Large intestine (tissue), 3 donors: ENCODE measurements at regions not wholly inside any gene's neighbourhood (a gene's known extent, or its start where the extent isn't known, plus 50 kb on each side); places are given as distances from the start of the nearest gene placed in this dataset.

ENCODE experiments used
- DNase-seq, 2 donors: peaks; one replicate each; pipeline versions ENCODE4 v3.0.0 to v3.0.0-alpha.2; 2013
- H3K27ac ChIP-seq: one replicate; pipeline ENCODE4 v1.5.1; 2013; ENCODE audit warnings: low read length
- H3K27me3 ChIP-seq: 2 replicates; pipeline ENCODE4 v1.6.1; 2013; ENCODE audit warnings: low read length; ENCODE audit not compliant: control insufficient read depth, insufficient read depth
- H3K36me3 ChIP-seq: 2 replicates; pipeline ENCODE4 v1.6.1; 2013; ENCODE audit warnings: low read length; ENCODE audit not compliant: control insufficient read depth, insufficient read depth
- H3K4me1 ChIP-seq: one replicate; pipeline ENCODE4 v1.6.1; 2013; ENCODE audit warnings: low read length; ENCODE audit not compliant: control insufficient read depth, insufficient read depth
- H3K4me3 ChIP-seq: one replicate; pipeline ENCODE4 v1.5.1; 2013; ENCODE audit warnings: low read length
- H3K9me3 ChIP-seq: one replicate; pipeline ENCODE4 v1.6.1; 2013; ENCODE audit warnings: mild to moderate bottlenecking, low read depth, low read length, moderate library complexity; ENCODE audit not compliant: control insufficient read depth
- WGBS: methylation state at CpG from one replicate; pipeline ENCODE4 v1.1.5; 2013; ENCODE audit warnings: low lambda C conversion rate; ENCODE audit not compliant: insufficient coverage; 5-methylcytosine and 5-hydroxymethylcytosine counted together

GRCh38 chr2:198324071-198324470 is 519.7 kb downstream of the PLCL1 start:
- Histone ChIP-seq H3K36me3 (no peaks in the 10 kb centered on the region), H3K27me3 (no peaks in the 10 kb centered on the region)
- WGBS, result 100% methylated on average over 3 of the region's 4 CpGs

DNA sequence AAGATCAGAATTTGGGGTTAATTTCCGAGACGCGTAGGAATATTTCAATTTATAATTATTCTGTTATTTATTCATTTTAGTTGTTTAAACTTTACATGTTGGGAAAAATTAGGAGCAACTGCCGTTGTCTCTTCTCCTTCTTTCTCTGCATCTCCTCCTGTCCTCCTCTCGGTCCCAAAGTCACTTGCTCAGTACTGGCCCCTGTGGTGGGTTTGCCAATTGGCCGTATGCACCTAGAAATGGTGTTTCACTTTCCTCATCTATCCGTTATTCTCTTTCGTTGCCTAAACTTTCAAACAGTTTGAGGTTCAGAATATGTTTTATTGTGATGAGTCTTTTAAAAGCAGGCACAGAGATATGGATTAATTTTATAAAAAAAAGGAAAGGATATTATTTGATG is 517.9 kb downstream of the PLCL1 start:
- WGBS, result 72% methylated on average over 5 of the region's 8 CpGs

More at GRCh38 chr2:198324071-198324470, 519.7 kb downstream of the PLCL1 start:
- H3K4me1 ChIP-seq, result no peaks in the 10 kb centered on the region
- no peaks in the 10 kb centered on the region for H3K9me3 ChIP-seq
- no peak for DNase-seq
- no peak overlapping the region for H3K27ac ChIP-seq
- H3K4me3 ChIP-seq, result no peak overlapping the region

DNA sequence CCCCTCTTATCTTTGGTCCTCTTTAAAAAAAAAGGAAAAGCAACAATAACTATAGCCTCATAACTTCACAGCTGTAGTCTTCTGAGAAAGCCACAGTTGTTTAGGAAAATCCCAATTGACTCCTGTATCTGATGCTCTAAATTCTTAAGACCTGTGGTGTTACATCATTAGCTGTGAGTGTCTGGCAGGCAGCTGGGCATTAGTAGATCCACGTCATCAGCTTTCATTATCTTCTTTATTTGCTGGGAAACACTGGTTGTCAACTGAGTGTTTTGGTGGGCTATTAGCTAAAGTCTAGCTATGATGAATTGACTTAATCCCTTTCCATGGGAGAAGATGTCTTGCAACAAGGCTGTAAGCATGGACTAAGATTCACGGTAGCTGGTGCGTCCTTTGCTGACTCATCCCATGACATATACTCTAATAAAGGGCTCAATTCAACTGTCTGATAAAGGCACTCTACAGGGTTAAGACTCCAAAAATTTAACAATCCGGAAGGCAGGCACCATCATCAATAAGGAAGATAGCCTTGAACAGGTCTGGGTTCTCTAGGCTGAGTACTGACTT is 517.2 kb downstream of the PLCL1 start:
- H3K9me3 ChIP-seq, result no peaks in the 10 kb centered on the region
- DNase-seq, result no peak
- H3K4me1 ChIP-seq, result no peaks in the 10 kb centered on the region
- no CpG with 5 or more reads among the region's 4 CpGs for WGBS
- no peak overlapping the region for H3K4me3 ChIP-seq
- H3K27ac ChIP-seq, result no peak overlapping the region
- no peaks in the 10 kb centered on the region for H3K27me3 ChIP-seq
- no peaks in the 10 kb centered on the region for H3K36me3 ChIP-seq

More for the DNA sequence above, 517.9 kb downstream of the PLCL1 start:
- Histone ChIP-seq H3K27me3 (no peaks in the 10 kb centered on the region), H3K9me3 (no peaks in the 10 kb centered on the region), H3K4me1 (no peaks in the 10 kb centered on the region), H3K36me3 (no peaks in the 10 kb centered on the region), H3K4me3 (no peak overlapping the region), H3K27ac (no peak overlapping the region)
- DNase-seq, result no peak

DNA sequence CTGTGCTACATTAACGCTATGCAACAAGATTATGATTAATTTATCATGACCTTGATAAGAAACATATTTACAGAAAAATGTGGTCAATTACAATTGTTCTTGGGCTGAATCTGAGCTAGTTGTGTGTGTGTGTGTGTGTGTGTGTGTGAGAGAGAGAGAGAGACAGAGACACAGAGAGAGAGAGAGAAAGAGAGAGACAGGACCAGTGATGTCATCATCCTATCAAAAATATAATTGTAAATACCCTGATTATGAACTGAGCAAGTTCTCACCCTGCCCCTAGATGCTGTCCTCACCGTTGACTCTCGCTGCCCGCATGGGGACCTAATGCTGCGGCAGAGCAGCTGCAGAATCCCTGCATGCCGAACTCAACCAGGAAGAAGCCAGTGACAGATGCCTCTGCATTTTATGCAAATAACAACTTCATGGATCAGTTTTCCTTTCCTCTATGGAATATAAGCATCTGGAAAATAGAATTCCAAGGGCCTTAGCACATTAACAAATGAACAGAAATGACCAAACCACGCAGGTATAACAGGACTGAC is 512.5 kb downstream of the PLCL1 start:
- Histone ChIP-seq H3K9me3 (no peaks in the 10 kb centered on the region), H3K27ac (no peak overlapping the region), H3K27me3 (no peaks in the 10 kb centered on the region), H3K4me3 (no peak overlapping the region), H3K4me1 (no peaks in the 10 kb centered on the region), H3K36me3 (no peaks in the 10 kb centered on the region)
- no peak for DNase-seq
- WGBS, result 100% methylated on average over 2 of the region's 7 CpGs

GRCh38 chr2:198315791-198316630 is 511.6 kb downstream of the PLCL1 start:
- Histone ChIP-seq H3K4me3 (no peak overlapping the region), H3K4me1 (no peaks in the 10 kb centered on the region), H3K27me3 (no peaks in the 10 kb centered on the region), H3K9me3 (no peaks in the 10 kb centered on the region), H3K36me3 (no peaks in the 10 kb centered on the region), H3K27ac (no peak overlapping the region)
- no CpG with 5 or more reads among the region's 4 CpGs for WGBS
- DNase-seq, result no peak

- DNase-seq, result peak; percentile 23 to 29
- H3K27ac ChIP-seq, result no peak overlapping the region
Measured at GRCh38 chr2:198314559-198315153, 510.3 kb downstream of the PLCL1 start.

DNA sequence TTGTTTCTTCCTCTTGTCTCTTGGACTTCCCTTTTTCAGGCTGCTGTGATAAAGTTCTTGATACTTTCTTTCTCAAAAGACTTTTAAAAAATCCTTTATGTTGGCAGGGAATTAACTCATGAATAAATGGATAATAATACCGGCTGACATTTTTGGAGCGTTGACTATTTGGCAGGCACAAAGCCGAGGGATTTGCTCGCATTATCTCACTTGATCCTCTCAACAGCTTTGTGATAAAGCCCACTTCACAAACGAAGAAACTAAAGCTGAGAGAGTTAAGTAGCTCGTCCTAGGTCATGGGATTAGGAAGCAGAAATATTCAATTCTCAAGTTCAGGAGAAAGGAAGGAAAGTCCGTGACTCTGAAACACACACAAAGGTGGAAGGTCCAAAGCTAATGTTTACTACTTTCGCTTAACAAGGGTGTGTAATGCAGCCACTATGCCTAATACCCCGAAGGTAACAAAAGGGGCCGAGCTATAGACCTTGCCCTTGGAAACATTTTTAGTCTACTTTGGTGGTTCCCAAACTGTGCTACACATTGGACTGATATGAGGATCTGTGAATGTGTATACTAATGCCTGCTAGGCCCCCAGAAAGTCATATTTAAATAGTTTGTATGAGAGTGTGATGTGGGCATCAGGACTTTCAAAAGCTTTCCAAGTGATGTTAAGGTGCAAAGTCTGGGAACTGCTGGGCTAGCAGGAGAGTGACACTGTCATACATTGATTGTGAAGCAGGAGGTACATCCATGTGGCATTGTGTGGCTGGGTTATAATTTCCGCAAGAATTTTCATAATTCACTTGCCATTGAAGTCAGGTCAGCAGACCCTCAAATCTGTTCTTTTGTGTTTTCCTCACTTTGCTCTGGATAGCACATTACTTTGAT is 508.4 kb downstream of the PLCL1 start:
- no CpG with 5 or more reads among the region's 11 CpGs for WGBS
- Histone ChIP-seq H3K9me3 (no peaks in the 10 kb centered on the region), H3K36me3 (no peaks in the 10 kb centered on the region), H3K27ac (no peak overlapping the region), H3K27me3 (no peaks in the 10 kb centered on the region), H3K4me1 (no peaks in the 10 kb centered on the region), H3K4me3 (no peak overlapping the region)
- DNase-seq, result peak in 1 of 2 donors; percentile 24

More at GRCh38 chr2:198314559-198315153, 510.3 kb downstream of the PLCL1 start:
- Histone ChIP-seq H3K36me3 (no peaks in the 10 kb centered on the region), H3K4me1 (no peaks in the 10 kb centered on the region), H3K27me3 (no peaks in the 10 kb centered on the region), H3K4me3 (no peak overlapping the region), H3K9me3 (no peaks in the 10 kb centered on the region)
- WGBS, result no CpG with 5 or more reads among the region's 8 CpGs

GRCh38 chr2:198311020-198311419 is 506.6 kb downstream of the PLCL1 start:
- H3K27ac ChIP-seq, result no peak overlapping the region
- H3K4me3 ChIP-seq, result no peak overlapping the region
- no peaks in the 10 kb centered on the region for H3K36me3 ChIP-seq
- DNase-seq, result no peak
- H3K27me3 ChIP-seq, result no peaks in the 10 kb centered on the region
- no CpG with 5 or more reads among the region's 5 CpGs for WGBS
- no peaks in the 10 kb centered on the region for H3K9me3 ChIP-seq
- H3K4me1 ChIP-seq, result no peaks in the 10 kb centered on the region

- Histone ChIP-seq H3K27me3 (no peaks in the 10 kb centered on the region), H3K9me3 (no peaks in the 10 kb centered on the region), H3K36me3 (no peaks in the 10 kb centered on the region), H3K4me3 (no peak overlapping the region), H3K4me1 (no peaks in the 10 kb centered on the region), H3K27ac (no peak overlapping the region)
- 28% methylated on average over 4 of the region's 8 CpGs for WGBS
- DNase-seq, result peak; percentile 19 to 25
Measured at GRCh38 chr2:198309673-198310280, 505.4 kb downstream of the PLCL1 start.
